IMR-90 (cell line): ENCODE measurements at regions not wholly inside any gene's neighbourhood (a gene's known extent, or its start where the extent isn't known, plus 50 kb on each side); places are given as distances from the start of the nearest gene placed in this dataset.

Experiments
- ATAC-seq: fragments of 200-7000 bp; cut with Tn5 transposase; 2 replicates; pipeline ENCODE4 v1.9.1; 2020; ENCODE audit warnings: low read depth, mild to moderate bottlenecking, moderate library complexity
- BruUV-seq: library from RNA; stranded (reverse); fragments of 400-500 nt; replicated peaks from 2 replicates; lab custom pipeline; 2021; lab: Mats Ljungman, UMichigan
- CTCF ChIA-PET: fragments of 300-600 bp; formaldehyde crosslinking; extraction: SDS; loops from one replicate; lab custom pipeline; 2021; ENCODE audit warnings: antibody characterized with exemption; lab: Yijun Ruan, JAX
- POLR2A ChIA-PET: fragments of 300-600 bp; sonication (Branson Sonifier 250); formaldehyde crosslinking; loops from one replicate; lab custom pipeline; 2022; ENCODE audit warnings: antibody characterized with exemption; ENCODE audit not compliant: unreplicated experiment; lab: Charles Lee
- DNase-seq: peaks from one replicate; pipeline ENCODE4 v3.0.0; 2013
- H2AFZ ChIP-seq: replicated peaks from 2 replicates; pipeline ENCODE3; 2013; ENCODE audit warnings: low read length, mild to moderate bottlenecking; ENCODE audit not compliant: poor library complexity
- H2AK5ac ChIP-seq: 2 replicates; pipeline ENCODE4 v1.6.1; 2013; ENCODE audit warnings: low read depth, low read length, inconsistent platforms
- H2AK9ac ChIP-seq: replicated peaks from 2 replicates; pipeline ENCODE3; 2013; ENCODE audit warnings: mild to moderate bottlenecking, low read depth, low read length, moderate library complexity; ENCODE audit not compliant: poor library complexity
- H2BK120ac ChIP-seq: 2 replicates; pipeline ENCODE4 v1.6.1; 2013; ENCODE audit warnings: low read depth, low read length, inconsistent platforms
- H2BK15ac ChIP-seq: 3 replicates; pipeline ENCODE4 v1.6.1; 2013; ENCODE audit warnings: low read depth, low read length, inconsistent platforms
- H2BK20ac ChIP-seq: 2 replicates; pipeline ENCODE4 v1.6.1; 2013; ENCODE audit warnings: low read depth, mild to moderate bottlenecking, inconsistent platforms, low read length, moderate library complexity
- H2BK5ac ChIP-seq: 2 replicates; pipeline ENCODE4 v1.6.1; 2013; ENCODE audit warnings: mild to moderate bottlenecking, low read depth, low read length, inconsistent platforms; ENCODE audit not compliant: poor library complexity, severe bottlenecking
- H3K14ac ChIP-seq: replicated peaks from 2 replicates; pipeline ENCODE4 v1.6.1; 2013; ENCODE audit warnings: low read depth, low read length, inconsistent platforms
- H3K18ac ChIP-seq: 2 replicates; pipeline ENCODE4 v1.6.1; 2013; ENCODE audit warnings: low read depth, low read length, control low read depth
- H3K23ac ChIP-seq: 2 replicates; pipeline ENCODE4 v1.6.1; 2013; ENCODE audit warnings: low read depth, low read length, inconsistent platforms
- H3K27ac ChIP-seq: 2 replicates; pipeline ENCODE4 v1.5.1; 2013; ENCODE audit warnings: mild to moderate bottlenecking, control low read depth, low read length; ENCODE audit not compliant: insufficient read depth
- H3K27me3 ChIP-seq: 2 replicates; pipeline ENCODE4 v1.6.1; 2013; ENCODE audit warnings: low read length; ENCODE audit not compliant: control insufficient read depth, insufficient read depth
- H3K36me3 ChIP-seq: 2 replicates; pipeline ENCODE4 v1.6.1; 2013; ENCODE audit warnings: low read length, mixed read lengths; ENCODE audit not compliant: control insufficient read depth, insufficient read depth
- H3K4ac ChIP-seq: 2 replicates; pipeline ENCODE4 v1.6.1; 2013; ENCODE audit warnings: low read depth, low read length, inconsistent platforms
- H3K4me1 ChIP-seq: 2 replicates; pipeline ENCODE4 v1.6.1; 2013; ENCODE audit warnings: low read length, mixed read lengths; ENCODE audit not compliant: control insufficient read depth, insufficient read depth
- H3K4me2 ChIP-seq: 2 replicates; pipeline ENCODE4 v1.6.1; 2013; ENCODE audit warnings: low read depth, mild to moderate bottlenecking, control low read depth, low read length, moderate library complexity
- H3K4me3 ChIP-seq: 2 replicates; pipeline ENCODE4 v1.5.1; 2013; ENCODE audit warnings: low read depth, mild to moderate bottlenecking, control low read depth, low read length, moderate library complexity; ENCODE audit not compliant: insufficient read depth
- H3K56ac ChIP-seq: 2 replicates; pipeline ENCODE4 v1.6.1; 2013; ENCODE audit warnings: low read length, inconsistent platforms; ENCODE audit not compliant: insufficient read depth; ENCODE audit errors: extremely low read depth
- H3K79me1 ChIP-seq, 2 experiments: 2 replicates each; pipeline ENCODE4 v1.6.1; 2013; ENCODE audit warnings: low read length in 2 of 2, inconsistent platforms in 1 of 2, low read depth in 1 of 2
- H3K9ac ChIP-seq: 2 replicates; pipeline ENCODE4 v1.6.1; 2013; ENCODE audit warnings: low read depth, low read length, control low read depth
- H3K9me1 ChIP-seq: 2 replicates; pipeline ENCODE4 v1.6.1; 2013; ENCODE audit warnings: low read length, inconsistent platforms; ENCODE audit not compliant: insufficient read depth
- H3K9me3 ChIP-seq: 2 replicates; pipeline ENCODE4 v1.6.1; 2013; ENCODE audit warnings: low read length; ENCODE audit not compliant: control insufficient read depth, insufficient read depth
- H4K20me1 ChIP-seq: 2 replicates; pipeline ENCODE4 v1.6.1; 2013; ENCODE audit warnings: low read length, inconsistent platforms; ENCODE audit not compliant: insufficient read depth
- H4K5ac ChIP-seq: 2 replicates; pipeline ENCODE4 v1.6.1; 2013; ENCODE audit warnings: mild to moderate bottlenecking, low read depth, low read length, control low read depth
- H4K8ac ChIP-seq, 2 experiments: 2 replicates each; pipeline ENCODE4 v1.6.1; 2013; ENCODE audit warnings: low read depth in 2 of 2, low read length in 2 of 2, control low read depth in 1 of 2, inconsistent platforms in 1 of 2
- H4K91ac ChIP-seq: 2 replicates; pipeline ENCODE4 v1.6.1; 2013; ENCODE audit warnings: low read depth, low read length, inconsistent platforms; ENCODE audit not compliant: insufficient read depth
- CTCF ChIP-seq: conservative IDR thresholded peaks from 2 replicates; pipeline ENCODE4 v1.5.1; 2012; ENCODE audit warnings: mild to moderate bottlenecking, low read depth, low read length, improper control_type of control experiment
- POLR2A ChIP-seq: IDR thresholded peaks from 2 replicates; pipeline ENCODE4 v1.6.1; 2012; ENCODE audit warnings: mild to moderate bottlenecking, low read depth, low read length
- RAD21 ChIP-seq: IDR thresholded peaks from 2 replicates; pipeline ENCODE4 v1.6.1; 2012; ENCODE audit warnings: low read length, improper control_type of control experiment
- WGBS, 2 experiments: methylation state at CpG; one replicate each; pipeline versions ENCODE4 v1.1.5 to v1.1.7; 2013; ENCODE audit warnings: missing lambda C conversion rate in 2 of 2; ENCODE audit not compliant: insufficient read length in 1 of 2; ENCODE audit errors: extremely low coverage in 2 of 2; 5-methylcytosine and 5-hydroxymethylcytosine counted together
- dilution Hi-C: fragments of 300-500 bp; cut with HindIII; formaldehyde crosslinking; loops from one replicate; pipeline ENCODE4 v1.14.3; 2018; ENCODE audit warnings: low sequenced_read_pairs; ENCODE audit not compliant: unreplicated experiment
- in situ Hi-C: fragments of 300-500 bp; cut with MboI; formaldehyde crosslinking; loops from 3 replicates; pipeline ENCODE4 v1.14.3; 2019; ENCODE audit warnings: low sequenced_read_pairs, inconsistent platforms, mixed read lengths
- intact Hi-C: fragments of 100-400 bp; cut with micrococcal nuclease; formaldehyde crosslinking; loops from 2 replicates; pipeline ENCODE4 v1.10.0; 2022

- Histone ChIP-seq H4K91ac (no peak overlapping the region), H3K14ac (no peak overlapping the region), H3K4me2 (no peak overlapping the region), H3K56ac (no peak overlapping the region), H3K4me1 (no peaks in the 10 kb centered on the region), H2BK15ac (no peak overlapping the region), H3K23ac (no peak overlapping the region), H2BK120ac (no peak overlapping the region), H3K27ac (no peak overlapping the region), H4K20me1 (no peaks in the 10 kb centered on the region), H3K27me3 (peaks cover 1% of the 10 kb centered on the region), H3K4me3 (no peak overlapping the region), H3K79me1 (no peaks in the 10 kb centered on the region), H4K5ac (no peak overlapping the region), H3K36me3 (no peaks in the 10 kb centered on the region), H2BK20ac (no peak overlapping the region), H3K18ac (no peak overlapping the region), H2AFZ (no peak overlapping the region), H4K8ac (no peak overlapping the region), H2BK5ac (no peak overlapping the region), H3K9me3 (peaks cover 2% of the 10 kb centered on the region; the same call in 1 of the 2 replicates), H3K9ac (no peak overlapping the region), H2AK5ac (no peak overlapping the region), H2AK9ac (no peak overlapping the region), H3K4ac (no peak overlapping the region; the same call in 1 of the 2 replicates), H3K9me1 (no peaks in the 10 kb centered on the region)
- DNase-seq (no peak), ATAC-seq (no peak)
- dilution Hi-C loops (no loop called here), in situ Hi-C loops (no loop called here), intact Hi-C loops (no loop called here)
- 88% methylated on average over 10 of the region's 15 CpGs; no CpG with 5 or more reads in 1 of the 2 experiments for WGBS, 2 experiments
- ChIA-PET CTCF (no interaction called here), POLR2A (no interaction called here)
- no TSS peak for BruUV-seq
- TF ChIP-seq RAD21 (peak; percentile 27; the same call in 1 of the 2 replicates), POLR2A (no peak), CTCF (0 out of 2 replicates have a peak, but pooled peaks have one; percentile 10)
Observed at GRCh38 chr2:200054681-200055468, 99.5 kb downstream of the MAIP1 start.
